GM21786 (cell line): ENCODE measurements at regions not wholly inside any gene's neighbourhood (a gene's known extent, or its start where the extent isn't known, plus 50 kb on each side); places are given as distances from the start of the nearest gene placed in this dataset.
"Not testable (repeated sequence)": the region's sequence is repeated elsewhere in the genome, so short reads cannot be mapped to it uniquely, and the experiment has no call there.

Experiments
- ATAC-seq: cut with Tn5 transposase; IDR thresholded peaks from one replicate; pipeline ENCODE4 v1.9.1; 2021; ENCODE audit not compliant: unreplicated experiment

DNA sequence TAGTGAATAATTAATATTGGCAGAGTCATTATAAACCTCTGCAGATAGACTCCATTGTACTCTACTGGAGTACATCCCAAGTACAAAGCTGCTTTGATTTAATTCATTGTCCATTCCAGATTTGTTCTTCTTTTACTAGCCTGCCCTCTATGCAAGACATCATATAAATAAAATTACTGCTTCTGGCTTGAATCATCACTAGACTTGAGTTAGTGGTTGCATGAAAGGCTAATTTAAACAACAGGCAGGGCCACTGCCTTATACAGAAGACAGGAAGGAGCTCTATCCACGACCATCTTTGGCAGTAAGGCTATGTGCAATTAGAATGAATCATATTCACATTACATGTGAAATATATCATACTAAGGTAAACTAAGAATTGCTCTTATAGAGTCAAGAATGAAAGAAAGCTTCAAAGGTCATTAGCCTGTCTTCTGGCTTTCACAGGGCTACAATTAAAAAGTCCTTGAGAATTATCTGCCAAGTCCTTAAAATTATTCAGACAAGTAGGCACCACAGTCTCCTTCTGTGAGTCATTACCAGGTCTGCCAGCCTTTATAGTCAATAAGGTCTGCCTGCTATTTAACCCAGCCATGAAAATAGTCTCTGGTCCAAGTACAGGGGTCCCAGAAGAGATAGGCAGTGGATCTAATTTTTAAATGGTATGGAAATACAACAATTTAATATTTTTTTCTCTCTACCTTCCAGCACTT, 631.8 kb downstream of the TMTC2 start:
- ATAC-seq = no peak

DNA sequence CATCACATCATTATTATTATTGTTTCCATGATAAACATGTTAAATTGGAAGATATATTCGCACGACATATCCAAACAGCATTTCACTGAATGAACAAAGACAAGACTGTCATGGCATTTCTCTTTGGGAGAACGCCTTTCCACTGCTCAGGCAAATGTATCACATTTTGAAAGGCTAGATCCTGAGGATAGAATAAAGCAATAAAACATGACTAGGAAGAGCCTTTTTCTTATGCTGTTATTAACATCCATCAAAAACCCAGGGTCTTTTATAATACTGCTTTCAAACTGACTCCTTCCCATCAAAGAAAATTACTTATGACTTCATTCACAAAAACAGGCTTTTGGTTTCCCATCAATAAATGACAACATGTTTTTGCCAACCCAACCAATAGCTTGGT, 630.9 kb downstream of the TMTC2 start:
- ATAC-seq = no peak

DNA sequence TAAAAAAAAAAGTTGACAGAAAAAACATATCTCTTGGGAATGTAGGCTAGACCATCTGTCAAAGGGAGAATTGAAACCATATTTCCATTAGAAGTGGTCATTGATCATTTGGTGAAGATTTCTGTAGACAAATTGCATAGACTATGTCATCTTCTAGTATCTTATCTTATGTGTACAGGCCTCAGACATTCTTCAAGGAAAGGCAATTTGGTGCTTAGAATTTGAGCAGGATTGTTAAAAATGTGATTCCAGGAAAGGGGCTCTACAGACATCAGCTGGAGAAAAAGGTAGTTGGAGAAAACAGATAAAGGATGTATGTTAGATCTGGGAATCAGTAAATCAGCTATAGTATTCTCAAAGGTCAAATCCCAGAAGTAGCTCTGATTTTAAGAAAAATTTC, 627.1 kb downstream of the TMTC2 start:
- no peak for ATAC-seq

DNA sequence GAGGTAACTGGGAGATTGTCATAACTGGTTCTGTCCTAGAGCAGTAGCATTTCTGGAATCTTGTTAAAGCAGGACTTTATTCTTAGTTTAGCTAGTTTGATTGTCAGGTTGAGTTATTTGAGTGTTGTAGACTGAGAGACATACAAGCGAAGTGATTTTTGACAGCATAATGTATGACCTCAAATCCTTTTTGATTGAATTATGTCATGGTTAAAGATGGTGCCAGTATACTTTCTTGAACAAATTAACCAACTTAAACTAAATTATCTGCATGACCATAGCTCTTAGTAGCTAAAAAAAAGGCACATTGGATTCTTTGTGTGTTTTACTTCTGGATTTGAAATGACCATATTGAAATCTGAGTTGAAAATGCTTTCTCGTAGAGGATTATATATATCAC, 626.6 kb downstream of the TMTC2 start:
- no peak for ATAC-seq

DNA sequence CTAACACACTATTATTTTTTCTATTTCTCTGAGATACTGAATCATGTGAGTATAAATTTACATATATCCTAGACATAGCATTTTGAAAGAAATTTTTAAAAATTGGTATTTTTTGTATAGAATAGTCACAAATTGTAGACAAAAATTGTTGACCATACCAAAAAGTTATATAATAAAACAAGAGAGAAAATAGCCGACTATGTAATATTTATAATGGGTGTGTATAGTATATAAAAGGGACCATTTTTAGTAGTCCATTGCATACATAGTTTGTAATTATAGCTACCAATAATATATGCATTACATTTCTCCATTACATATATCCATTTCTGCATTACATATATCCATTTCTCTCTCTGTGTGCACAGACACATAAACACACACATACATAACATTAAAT, 590.2 kb downstream of the TMTC2 start:
- ATAC-seq = no peak

DNA sequence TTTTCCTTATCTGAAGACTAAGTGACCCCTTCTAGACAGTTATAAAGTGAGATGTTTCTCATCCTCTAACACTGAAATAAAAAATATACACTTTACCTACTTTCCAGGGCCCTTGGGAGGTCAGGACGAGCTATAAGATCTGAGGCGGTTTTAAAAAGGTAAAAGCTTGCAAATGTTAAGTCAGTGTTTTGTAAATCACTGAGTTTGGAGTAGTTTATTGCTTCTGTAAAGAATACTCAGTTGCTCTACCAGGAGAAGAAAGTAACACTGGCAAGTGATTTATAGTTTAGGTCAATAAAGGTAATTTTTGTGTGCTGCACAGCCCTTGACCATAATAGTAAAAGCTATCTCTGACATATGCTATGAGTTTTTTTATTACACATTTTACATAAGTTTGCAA, 584.5 kb downstream of the TMTC2 start:
- no peak for ATAC-seq

DNA sequence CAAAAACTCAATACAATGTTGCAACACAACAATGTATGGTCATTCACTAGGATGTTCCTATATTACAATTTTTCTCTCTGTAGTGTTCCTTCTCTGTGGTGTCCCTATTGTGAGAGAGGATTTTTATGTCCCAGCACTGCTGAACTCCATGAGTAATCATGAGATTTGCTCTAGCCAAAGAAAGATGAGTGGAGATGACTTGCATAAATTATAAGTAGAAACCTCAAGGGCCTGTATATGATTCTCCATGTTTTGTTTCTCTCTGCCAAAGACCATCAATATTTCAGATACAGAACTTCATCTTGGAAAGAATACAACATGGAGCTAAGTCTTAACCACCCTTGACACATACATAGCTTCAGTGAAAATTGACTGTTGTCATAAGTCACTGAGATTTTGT, 579.1 kb downstream of the TMTC2 start:
- ATAC-seq = no peak

DNA sequence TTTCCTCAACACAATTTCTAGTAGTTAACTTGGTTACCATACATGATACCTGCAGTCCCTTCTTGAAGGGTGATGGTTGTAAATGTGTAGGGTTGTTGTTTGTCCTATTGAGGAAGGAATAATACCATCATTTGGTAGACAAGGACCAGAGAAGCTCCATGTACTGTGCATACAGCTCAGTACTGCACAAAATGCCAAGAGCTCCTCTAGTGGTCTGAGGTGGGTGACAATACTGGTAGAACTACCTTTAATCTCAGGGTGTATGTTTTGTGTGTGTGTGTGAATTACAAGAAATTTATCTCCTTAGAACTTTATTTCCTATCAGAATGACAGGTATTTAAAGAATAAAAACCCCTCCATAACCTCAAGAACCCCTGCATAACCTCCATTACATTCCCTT, 575.3 kb downstream of the TMTC2 start:
- no peak for ATAC-seq

DNA sequence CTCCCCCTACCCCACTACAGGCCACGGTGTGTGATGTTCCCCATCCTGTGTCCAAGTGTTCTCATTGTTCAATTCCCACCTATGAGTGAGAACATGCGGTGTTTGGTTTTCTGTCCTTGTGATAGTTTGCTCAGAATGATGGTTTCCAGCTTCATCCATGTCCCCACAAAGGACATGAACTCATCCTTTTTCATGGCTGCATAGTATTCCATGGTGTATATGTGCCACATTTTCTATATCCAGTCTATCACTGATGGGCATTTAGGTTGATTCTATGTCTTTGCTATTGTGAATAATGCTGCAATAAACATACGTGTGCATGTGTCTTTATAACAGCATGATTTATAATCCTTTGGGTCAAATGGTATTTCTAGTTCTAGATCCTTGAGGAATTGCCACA, 573.4 kb downstream of the TMTC2 start:
- not testable (repeated sequence) for ATAC-seq

DNA sequence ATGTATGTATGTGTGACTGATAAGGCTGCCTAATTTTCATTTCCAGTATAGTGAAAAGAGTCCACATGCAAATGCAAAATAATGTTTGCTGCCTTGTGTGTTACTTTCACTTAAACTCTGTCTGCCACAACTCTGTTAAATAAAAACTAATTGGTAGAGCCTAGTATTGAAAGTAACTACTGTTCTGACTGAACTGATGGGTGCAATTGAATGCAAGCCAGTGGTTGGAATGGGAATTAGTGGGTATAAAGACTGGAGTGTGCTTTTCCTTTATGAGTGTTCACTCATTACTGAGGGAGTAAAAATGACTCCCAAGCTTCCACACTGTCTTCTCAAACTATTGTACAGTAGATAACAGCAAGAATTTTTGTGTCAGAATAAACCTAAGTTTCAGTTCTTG, 571.0 kb downstream of the TMTC2 start:
- no peak for ATAC-seq

DNA sequence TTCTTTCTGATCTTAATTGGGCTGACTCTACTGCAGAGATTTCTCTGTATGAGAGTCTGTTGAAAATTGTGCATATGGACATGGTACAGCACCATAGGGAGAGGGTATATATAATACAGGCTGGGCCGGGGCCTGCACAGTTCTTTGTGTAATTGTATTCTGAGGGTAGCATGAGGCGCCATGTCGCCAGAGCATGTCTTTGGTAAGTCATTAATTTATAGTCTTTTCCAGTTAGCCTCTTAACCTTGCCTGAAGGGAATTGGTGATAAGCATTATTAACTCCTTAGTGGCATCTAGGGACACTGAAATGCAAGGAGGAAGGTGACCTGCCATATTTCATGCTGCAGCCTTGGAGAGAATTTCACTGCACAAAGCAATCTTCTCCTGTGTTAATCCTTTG, 569.9 kb downstream of the TMTC2 start:
- no peak for ATAC-seq

DNA sequence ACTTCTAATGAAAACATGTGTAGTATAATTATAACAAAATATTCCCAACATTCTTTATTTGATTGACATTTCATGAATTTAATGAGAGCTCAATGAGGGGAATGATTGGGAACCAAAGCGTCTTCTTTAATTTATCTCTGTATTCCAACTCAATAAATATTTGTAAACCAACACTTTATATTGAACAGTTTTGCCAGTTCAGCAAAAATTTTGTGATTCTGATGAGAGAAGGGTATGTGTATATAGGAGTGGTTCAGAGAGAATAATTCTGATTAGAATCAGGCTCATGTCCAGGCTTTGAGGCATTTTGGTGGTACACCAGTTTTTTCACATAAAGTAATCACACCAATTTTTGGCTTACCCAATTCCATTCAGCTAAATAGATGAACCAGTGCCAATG, 564.2 kb downstream of the TMTC2 start:
- ATAC-seq = no peak

DNA sequence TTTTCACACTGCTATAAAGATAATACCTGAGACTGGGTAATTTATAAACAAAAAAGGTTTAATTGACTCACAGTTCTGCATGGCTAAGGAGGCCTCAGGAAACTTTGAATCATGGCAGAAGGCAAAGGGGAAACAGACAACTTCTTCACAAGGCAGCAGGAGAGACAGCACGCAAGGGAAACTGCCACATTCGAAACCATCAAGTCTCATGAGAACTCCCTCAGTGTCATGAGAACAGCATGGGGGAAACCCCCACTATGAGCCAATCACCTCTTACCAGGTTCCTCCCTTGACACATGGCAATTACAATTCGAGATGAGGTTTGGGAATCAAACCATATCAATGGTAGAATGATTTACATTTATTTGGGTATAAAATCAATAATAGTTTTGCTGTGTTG, 558.5 kb downstream of the TMTC2 start:
- ATAC-seq = no peak

DNA sequence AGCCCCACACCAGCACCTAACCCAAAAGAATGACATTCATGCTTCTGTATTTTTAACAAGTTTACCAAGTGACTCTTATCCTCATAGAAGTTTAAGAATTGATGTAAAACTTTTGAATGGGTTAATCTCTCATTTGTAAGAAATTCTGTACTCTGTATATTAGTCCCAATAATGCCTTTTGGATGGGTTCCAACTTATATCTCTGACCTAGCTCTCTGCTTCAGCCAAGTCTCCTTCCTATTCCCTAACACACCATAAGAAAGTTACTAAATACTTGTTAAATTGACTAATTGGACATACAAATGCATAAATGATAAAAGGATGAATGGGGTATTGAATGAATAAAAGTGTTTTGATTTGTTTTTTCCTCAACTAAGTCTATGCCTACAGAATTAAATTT, 557.3 kb downstream of the TMTC2 start:
- ATAC-seq = no peak

DNA sequence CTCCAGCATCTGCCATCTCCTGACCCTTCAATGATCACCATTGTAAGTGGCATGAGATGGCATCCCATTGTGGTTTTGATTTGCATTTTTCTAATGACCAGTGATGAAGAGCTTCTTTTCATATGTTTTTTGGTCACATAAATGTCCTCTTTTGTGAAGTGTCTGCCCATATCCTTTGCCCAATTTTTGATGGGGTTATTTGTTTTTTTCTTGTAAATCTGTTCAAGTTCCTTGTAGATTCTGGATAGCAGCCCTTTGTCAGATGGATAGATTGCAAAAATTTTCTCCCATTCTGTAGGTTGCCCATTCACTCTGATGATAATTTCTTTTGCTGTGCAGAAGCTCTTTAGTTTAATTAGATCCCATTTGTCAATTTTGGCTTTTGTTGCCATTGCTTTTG, 547.3 kb downstream of the TMTC2 start:
- ATAC-seq = not testable (repeated sequence)

DNA sequence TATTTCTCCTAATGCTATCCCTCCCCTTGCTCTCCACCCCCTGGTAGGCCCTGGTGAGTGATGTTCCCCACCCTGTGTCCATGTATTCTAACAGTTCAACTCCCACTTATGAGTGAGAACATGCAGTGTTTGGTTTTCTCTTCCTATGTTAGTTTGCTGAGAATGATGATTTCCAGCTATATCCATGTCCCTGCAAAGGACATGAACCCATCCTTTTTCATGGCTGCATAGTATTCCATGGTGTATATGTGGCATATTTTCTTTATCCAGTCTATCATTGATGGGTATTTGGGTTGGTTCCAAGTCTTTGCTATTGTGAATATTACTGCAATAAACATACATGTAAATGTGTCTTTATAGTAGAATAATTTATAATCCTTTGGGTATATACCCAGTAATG, 540.3 kb downstream of the TMTC2 start:
- not testable (repeated sequence) for ATAC-seq

DNA sequence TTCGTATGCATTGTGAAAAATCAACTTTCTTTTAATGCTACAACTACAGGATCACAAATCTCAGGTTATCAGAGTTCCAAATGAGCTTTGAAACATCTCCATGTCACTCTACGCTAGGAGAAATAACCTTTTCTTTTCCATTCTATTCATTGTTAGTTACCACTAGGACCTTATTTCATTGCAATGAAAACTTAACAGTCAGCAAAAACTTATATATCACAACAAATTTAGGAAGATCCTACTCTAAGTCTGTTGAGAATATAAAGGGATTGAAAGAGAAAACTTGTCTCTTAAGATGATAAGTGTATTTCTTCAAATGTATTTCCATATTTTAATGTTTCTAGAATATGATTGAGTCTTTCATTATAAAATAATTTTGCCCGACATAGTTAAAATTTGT, 539.1 kb downstream of the TMTC2 start:
- ATAC-seq = no peak

DNA sequence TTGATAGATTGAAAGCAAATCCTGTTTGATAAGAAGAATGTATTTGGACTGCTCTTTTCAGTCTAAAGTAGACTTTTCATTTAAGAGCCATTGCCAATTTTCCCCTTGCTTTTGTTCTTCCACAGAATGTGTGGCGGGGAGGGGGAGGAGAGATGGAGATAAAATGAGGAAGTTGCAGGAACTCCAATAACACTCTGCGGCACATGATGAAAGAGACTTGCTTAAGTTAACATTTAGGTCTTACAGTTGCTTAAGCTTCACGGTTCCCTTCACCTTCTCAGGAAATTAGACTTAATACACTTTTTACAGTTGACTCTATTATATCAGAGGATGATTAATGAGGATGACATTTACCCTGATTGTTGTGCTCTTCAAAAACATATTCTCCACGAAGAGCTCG, 537.3 kb downstream of the TMTC2 start:
- no peak for ATAC-seq

DNA sequence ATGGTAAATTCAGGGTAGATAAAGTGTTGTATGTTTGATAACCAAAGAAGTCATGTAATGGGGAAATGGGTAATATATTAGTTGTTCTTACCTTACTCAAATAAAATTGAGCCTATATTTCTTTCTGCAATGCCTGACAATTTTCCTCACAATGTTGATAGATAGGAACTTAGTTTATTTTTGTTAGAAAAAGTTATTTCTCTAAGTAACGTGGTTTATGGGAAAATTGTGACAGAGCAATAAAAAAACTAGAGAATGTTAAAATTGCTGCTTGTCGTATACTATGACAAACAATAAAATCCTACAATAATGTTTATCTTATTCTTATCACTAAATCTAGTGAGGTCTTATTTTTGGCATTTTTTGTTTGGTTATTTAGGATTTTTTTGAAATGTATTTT, 534.1 kb downstream of the TMTC2 start:
- ATAC-seq = no peak

DNA sequence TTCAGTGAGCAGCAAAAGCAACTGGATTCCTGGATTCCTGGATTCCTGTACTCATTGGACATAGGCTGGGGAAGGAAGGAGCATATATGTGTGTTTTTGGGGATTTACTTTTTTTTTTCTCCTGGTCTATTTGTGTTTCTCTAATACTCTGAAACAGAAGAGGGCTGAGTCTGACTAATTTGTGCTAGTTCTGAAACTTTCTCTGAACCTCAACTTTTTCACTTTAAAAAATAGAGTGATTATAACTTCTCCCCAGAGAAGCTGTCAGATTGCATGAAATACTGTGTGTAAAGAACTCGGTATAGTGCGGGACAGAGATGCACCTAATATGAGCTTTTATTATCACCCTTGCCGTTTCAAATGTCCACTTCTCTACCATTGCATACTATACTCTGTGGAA, 529.5 kb downstream of the TMTC2 start:
- no peak for ATAC-seq

DNA sequence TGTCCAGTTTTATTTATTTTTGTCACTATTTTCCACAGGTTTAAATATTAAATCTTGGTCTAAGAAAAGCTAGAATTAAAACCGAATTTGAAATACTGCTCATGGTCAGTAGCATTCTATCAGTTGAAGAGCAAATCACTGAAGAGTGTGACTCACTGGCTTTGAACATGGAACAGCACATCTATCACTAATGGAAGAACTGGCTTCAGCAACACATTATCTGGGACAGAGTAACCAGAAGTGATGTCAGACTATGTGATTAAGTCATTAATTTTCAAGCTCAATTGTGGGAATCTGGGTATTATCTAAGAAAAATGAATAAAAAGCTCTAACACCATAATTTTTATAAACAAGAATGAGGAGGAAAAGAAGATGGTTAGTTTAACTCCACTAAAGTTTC, 527.5 kb downstream of the TMTC2 start:
- ATAC-seq = no peak

DNA sequence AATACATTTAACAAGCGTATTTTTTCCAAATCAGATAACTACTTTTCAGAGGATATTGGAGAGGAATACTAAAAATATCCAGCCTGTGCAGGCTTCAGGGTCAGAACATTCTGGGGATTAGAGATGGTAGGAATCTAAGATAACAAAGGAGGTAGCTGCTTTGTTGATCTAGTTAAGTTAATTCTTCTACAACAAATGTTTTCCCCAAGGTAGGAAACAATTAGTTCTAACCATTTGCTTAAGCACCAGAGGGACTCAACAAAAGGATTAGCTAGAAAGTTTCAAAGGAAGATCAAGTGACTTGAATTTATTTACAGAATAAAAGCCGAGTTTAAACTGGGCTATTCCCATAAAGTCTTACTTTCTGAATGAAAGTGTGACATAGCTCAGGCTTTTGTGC, 524.2 kb downstream of the TMTC2 start:
- ATAC-seq = no peak

DNA sequence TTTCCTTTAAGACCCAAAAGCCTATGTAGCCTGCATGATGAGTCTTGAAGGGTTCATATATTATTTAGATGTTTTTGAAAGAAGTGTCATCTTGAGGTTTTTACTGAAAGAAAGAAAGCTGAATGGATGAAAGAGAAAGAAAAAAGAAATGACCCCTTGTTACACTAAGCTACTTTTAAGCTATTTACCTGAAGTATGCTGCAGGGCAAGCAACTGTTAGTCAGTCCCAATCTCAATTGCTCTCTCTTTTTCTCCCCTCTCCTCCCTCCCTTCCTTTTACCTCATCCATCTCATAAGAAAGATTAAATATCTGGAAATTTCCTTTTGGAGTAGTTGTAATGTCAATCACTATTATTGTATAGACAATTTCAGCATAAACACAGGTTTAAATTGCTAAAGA, 512.4 kb downstream of the TMTC2 start:
- no peak for ATAC-seq
